ENCODE measurements at regions not wholly inside any gene's neighbourhood (a gene's known extent, or its start where the extent isn't known, plus 50 kb on each side); places are given as distances from the start of the nearest gene placed in this dataset.

DNA sequence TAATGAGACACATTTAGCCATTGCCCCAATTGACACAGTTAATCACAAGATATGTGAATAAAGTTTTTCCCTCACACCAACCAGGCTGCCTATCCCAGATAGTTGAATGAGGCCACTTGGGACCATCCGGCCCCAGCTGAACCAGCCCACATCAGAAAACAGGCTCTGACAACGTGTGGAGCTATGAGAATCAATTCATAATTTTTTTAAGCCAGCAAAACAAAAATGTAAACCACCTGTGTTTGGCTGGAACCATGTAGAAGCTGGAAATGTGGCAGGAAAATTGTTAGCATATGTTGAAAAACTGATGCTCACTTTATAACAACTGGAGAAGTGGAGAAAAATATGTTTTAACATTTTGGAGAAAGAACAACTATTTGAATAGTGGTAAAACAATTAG, 1161.3 kb downstream of the SLITRK1 start:
- no peaks in the 10 kb centered on the region for H3K36me3 ChIP-seq
- DNase-seq (ENCODE audit: low spot score), result no peak

DNA sequence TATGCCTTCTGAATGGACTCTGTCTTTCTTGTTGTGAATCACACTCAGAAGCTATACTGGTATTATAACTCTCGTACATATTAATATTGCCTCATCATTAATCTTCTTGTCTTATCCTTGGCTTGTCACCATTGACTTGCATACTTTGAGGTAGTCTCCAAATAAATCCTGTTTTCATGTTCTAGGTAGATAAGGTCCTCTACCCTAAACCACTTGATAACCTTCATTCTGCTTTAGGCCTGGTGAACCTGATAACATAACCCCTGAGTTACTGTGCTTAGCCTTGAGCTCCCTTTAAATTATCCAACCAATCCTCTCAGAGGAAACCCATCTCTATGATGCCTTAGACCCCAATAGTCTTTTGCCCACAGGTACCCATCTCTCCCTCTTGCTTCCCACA, 1162.3 kb downstream of the SLITRK1 start:
- Histone ChIP-seq H3K4me3 (no peak overlapping the region), H3K36me3 (no peaks in the 10 kb centered on the region), H3K27me3 (no peaks in the 10 kb centered on the region), H3K4me1 (no peaks in the 10 kb centered on the region), H3K9me3 (no peaks in the 10 kb centered on the region), H3K27ac (no peak overlapping the region)
- TF ChIP-seq, protein P1, sequence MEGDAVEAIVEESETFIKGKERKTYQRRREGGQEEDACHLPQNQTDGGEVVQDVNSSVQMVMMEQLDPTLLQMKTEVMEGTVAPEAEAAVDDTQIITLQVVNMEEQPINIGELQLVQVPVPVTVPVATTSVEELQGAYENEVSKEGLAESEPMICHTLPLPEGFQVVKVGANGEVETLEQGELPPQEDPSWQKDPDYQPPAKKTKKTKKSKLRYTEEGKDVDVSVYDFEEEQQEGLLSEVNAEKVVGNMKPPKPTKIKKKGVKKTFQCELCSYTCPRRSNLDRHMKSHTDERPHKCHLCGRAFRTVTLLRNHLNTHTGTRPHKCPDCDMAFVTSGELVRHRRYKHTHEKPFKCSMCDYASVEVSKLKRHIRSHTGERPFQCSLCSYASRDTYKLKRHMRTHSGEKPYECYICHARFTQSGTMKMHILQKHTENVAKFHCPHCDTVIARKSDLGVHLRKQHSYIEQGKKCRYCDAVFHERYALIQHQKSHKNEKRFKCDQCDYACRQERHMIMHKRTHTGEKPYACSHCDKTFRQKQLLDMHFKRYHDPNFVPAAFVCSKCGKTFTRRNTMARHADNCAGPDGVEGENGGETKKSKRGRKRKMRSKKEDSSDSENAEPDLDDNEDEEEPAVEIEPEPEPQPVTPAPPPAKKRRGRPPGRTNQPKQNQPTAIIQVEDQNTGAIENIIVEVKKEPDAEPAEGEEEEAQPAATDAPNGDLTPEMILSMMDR (IDR thresholded peaks at IDR 0.05), result no peak
- no peak for DNase-seq (ENCODE audit: low spot score)

More for the DNA sequence above, 1161.3 kb downstream of the SLITRK1 start:
- no peaks in the 10 kb centered on the region for H3K4me1 ChIP-seq
- no peak overlapping the region for H3K27ac ChIP-seq
- H3K4me3 ChIP-seq, result no peak overlapping the region
- no peaks in the 10 kb centered on the region for H3K27me3 ChIP-seq
- H3K9me3 ChIP-seq, result no peaks in the 10 kb centered on the region
- TF ChIP-seq, protein P1 (IDR thresholded peaks at IDR 0.05), result no peak

DNA sequence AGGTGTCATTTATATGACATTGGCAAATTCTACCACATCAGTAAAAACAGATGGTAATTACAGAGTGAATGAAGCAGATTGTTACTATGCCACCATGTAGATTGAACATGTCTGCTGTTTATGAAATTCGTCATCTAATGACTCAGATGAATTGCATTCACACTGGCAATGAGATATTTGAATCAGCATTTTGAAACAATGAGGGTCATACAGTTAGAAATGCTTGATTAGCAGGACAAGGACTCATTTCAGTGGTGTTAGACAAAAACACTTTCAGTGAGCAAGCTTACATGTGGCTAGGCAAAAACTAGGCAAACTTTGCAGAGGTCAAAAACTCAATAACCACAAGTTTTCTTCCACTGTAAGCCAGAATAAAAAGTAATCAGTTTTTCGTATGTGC, 1165.0 kb downstream of the SLITRK1 start:
- Histone ChIP-seq H3K27ac (no peak overlapping the region), H3K9me3 (no peaks in the 10 kb centered on the region), H3K4me1 (no peaks in the 10 kb centered on the region), H3K4me3 (no peak overlapping the region), H3K27me3 (no peaks in the 10 kb centered on the region), H3K36me3 (no peaks in the 10 kb centered on the region)
- no peak for DNase-seq (ENCODE audit: low spot score)
- TF ChIP-seq, protein P1 (IDR thresholded peaks at IDR 0.05), result no peak

DNA sequence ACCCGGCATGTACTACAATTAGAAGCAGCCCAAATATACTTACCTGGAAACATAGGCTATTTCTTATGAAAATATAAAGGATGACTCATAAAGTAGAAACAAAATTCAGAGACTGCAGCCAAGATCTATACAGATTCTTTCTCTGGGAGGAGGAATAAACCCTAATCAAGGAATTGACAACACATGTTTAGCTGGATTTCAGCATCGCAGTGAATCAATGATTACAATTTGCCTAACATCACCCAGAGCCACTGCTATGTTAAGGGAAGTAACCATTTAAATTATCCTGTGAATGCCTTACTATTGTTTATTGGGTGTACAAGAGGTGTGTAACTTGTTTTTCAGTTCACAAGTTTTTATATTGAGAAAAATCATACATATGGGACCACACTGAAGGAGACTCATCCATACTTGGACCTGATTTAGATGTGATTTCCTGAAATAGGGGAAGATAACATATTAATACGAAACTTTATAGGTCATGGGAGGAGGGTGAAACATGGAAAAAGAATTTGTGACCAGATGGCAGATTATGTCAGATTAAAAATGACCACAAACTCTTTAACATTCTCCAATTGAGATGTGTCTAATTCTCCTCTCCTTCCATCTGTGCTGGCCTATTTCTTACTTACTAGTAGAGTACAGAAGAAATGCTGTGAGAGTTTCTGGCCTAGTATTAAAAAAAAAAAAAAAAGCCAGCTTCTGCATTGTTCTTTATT, 1168.4 kb downstream of the SLITRK1 start:
- no peak overlapping the region for H3K27ac ChIP-seq
- no peak for DNase-seq (ENCODE audit: low spot score)
- no peaks in the 10 kb centered on the region for H3K9me3 ChIP-seq
- no peaks in the 10 kb centered on the region for H3K36me3 ChIP-seq
- no peaks in the 10 kb centered on the region for H3K27me3 ChIP-seq
- no peak overlapping the region for H3K4me3 ChIP-seq
- TF ChIP-seq, protein P1 (IDR thresholded peaks at IDR 0.05), result no peak
- H3K4me1 ChIP-seq, result no peaks in the 10 kb centered on the region

DNA sequence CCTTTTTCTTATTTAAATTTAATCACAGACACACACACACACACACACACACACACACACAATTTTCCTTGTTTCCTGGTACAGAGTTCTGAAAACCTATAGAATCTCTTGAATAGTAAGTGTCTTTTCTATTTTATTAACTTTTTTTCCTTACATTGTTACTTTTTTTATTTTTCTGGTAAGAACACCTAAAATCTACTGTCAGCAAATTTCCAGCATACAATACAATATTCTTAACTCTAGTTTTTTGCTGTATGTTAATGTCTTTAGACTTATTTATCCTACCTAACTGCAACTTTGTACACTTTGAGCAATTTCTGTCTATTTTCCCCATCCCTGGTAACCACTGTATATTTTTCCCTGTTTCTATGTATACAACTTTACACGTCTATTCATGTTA, 1179.8 kb downstream of the SLITRK1 start:
- H3K4me3 ChIP-seq, result no peak overlapping the region
- no peak for DNase-seq (ENCODE audit: low spot score)
- H3K27me3 ChIP-seq, result no peaks in the 10 kb centered on the region
- TF ChIP-seq, protein P1 (IDR thresholded peaks at IDR 0.05), result no peak
- no peaks in the 10 kb centered on the region for H3K36me3 ChIP-seq
- no peak overlapping the region for H3K27ac ChIP-seq
- H3K4me1 ChIP-seq, result no peaks in the 10 kb centered on the region
- H3K9me3 ChIP-seq, result no peaks in the 10 kb centered on the region

DNA sequence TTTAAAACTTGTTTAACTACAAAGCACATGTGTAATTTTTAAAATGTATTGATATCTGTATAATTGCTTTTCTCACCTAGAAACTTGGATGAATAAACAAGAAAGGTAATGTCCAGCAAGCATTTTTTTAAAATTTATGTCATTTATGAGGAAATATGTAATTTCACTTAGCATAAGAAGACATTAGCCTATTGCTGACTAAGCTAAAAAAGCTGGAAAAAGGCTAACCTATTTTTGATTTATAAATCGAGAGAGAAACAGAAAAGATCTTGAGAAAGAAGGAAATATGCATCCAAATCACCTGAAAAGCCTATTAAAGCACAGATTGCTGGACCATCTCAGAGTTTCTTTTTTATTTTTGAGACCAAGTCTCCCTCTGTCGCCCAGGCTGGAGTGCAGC, 1181.3 kb downstream of the SLITRK1 start:
- Histone ChIP-seq H3K36me3 (no peaks in the 10 kb centered on the region), H3K27me3 (no peaks in the 10 kb centered on the region), H3K4me1 (no peaks in the 10 kb centered on the region), H3K4me3 (no peak overlapping the region), H3K27ac (no peak overlapping the region), H3K9me3 (no peaks in the 10 kb centered on the region)
- DNase-seq (ENCODE audit: low spot score), result no peak
- TF ChIP-seq, protein P1 (IDR thresholded peaks at IDR 0.05), result no peak
